Amniotic epithelial cell (primary cell): ENCODE measurements at regions not wholly inside any gene's neighbourhood (a gene's known extent, or its start where the extent isn't known, plus 50 kb on each side); places are given as distances from the start of the nearest gene placed in this dataset.

Experiments
- DNase-seq: peaks from one replicate; pipeline ENCODE4 v3.0.0-alpha.2; 2010; ENCODE audit warnings: low read depth

DNA sequence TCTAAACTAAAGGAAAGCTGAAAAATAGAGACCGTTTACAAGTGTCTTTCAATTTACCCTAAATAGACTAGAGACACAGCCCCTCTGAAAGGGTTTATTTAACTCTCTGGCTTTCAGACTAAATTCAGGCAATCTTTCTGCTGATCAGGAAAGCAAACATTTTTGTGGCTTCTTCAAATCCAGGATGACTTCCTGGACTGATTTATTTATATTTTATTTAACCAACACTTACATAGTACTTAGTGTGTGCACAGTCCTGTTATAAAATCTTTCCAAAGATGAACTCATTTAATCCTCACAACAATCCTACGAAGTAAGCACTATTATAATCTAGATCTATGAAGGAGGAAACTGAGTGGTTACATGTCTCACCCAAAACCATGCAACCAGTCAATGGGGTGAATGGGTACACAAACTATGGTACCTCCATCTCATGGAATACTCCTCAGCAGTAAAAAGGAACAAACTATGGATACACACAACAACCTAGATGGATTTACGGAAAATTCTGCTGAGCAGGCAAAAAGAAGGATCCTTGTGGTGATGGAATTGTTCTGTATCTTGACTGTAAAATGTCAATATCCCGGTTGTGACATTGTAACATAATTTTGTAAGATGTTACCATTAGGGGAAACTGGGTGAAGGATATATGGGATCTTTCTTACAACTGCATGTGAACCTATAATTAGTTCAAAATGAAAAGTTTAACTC, 64.1 kb upstream of the MAMLD1 start:
- peak; percentile 21 for DNase-seq

DNA sequence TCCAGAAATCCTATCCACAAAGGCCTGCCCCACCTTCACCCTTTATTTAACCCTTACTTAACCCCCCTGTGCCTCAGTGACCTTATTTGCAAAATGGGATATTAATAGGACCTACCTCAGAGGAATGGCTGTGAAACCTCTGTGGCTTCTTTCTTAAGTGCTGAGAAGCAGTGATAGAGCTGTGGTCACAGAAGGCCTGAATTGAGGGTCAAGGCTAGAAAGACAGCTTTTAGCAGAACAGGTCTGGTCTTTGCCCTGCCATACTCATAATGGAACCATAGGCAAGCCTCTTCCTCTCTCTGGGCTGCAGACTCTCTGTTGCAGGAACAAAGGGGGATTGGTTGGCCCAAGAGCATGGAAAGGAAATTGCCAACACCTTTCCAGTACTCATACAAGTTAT, 63.5 kb upstream of the MAMLD1 start:
- DNase-seq = no peak

DNA sequence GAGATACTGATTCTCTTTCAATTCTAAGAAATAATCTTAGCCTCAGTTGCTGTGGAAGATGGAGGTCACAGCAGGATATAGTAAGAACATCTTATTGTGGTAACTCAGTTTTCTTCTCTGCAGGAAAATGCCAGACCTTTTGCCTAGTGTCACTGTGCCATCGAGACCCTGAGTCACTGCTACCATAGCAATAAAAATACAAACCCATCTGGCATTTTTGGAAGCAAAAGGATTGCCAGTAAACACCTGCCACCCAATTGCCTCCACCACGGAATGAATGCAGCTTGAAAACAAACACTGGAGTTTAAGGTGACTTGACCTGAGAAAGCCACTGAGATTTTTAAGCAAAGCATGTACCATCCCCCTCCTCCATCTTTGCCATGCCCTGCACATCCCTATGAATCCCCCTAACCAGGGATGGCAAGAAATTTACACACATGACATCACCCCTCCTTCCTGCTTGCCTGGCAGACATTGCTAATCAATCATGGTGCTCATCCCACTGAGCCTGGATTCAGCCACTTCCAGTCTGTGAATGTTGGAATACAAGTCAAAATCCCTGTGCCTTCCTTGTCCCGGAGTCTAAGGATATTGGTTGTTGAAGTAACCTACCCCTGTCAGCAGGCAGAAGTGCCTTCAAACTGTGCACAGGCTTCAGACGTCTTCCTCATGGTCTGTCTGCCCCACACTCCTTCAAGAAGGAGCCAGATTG, 59.6 kb upstream of the MAMLD1 start:
- DNase-seq = no peak

DNA sequence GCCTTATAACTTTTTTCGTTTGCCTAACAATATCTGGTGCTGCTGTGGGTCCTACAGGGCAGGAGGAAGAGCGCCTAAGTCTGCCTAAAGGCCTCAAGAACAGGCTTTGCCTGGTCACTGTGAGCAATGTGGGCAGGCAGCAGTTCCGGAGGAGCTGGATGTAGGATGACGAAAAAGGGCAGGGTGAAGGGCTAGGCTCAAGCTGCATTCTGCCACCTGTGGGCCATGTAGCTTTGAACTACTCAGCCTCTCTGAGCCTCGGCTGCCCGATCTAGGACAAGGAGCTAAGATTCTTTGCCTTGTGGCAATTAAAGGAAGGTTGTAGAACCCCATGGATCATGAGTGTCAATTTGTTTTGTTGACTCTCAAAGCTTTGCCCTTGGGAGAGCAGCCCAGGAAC, 57.1 kb upstream of the MAMLD1 start:
- DNase-seq = no peak

DNA sequence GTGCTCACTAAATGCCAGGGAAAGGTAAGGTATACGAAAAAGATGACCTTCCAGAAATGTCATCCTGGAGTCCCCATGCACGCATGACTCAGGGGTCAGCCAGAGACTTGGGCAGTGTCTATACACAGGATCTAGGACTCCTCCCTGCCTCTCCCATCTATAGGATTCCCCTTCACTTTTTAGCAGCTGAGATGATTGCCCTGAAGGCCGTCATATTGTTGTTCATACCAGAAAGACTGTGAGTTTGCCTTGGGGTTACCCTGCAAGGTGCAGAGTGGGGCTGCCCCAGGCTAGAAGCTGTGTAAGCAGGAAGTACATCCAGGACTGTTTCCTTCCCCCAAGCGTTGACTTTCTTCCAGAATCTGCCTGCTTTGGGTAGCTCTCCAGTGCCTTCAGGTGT, 55.1 kb upstream of the MAMLD1 start:
- no peak for DNase-seq

DNA sequence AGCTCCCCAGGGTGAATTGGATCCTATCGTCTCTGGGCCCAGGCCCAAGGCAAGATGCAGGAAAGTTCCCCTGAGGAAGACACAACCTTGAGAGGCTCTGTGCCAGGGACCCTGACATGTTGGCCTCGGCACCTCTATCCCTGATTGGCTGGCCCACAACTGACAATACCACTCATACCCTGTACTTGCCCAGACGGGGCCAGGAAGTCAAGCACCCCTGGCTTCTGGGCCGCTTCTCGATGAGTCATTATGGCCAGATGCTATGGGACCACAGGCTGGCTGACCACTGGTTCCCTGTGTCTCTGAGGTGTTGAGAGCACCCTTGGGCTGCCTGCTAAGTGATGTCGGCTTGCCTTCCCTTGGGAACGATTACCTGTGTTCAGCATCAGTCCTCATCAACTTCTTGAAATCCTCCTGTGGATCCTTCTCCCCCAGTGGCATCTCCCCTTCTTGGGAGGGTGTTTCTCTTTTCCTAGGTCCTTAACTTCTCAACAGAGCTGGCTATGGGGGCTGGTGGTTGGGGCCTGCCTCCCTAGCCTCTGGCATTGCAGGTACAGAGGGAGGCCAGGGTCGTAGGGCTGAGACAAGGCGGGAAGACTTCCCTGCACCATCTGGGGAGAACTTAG, 54.5 kb upstream of the MAMLD1 start:
- no peak for DNase-seq

DNA sequence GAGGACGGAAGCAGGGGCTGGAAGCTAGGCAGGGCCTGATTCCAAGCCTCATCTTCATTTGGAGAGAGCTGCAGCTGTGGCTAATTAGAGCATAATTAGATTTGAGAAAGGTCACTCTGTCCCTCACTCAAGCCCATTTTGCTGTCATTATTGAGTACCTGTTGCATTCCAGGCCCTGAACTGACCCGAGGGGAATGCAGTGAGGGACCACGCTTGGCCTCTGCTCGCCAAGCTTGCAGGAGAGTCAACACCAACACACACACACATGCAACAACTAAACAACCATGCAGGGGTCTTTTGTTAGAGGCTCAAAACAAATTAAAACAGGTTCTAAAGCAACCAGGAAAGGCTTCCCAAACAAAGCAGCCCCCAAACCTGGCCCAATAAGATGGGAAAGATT, 52.7 kb upstream of the MAMLD1 start:
- no peak for DNase-seq

DNA sequence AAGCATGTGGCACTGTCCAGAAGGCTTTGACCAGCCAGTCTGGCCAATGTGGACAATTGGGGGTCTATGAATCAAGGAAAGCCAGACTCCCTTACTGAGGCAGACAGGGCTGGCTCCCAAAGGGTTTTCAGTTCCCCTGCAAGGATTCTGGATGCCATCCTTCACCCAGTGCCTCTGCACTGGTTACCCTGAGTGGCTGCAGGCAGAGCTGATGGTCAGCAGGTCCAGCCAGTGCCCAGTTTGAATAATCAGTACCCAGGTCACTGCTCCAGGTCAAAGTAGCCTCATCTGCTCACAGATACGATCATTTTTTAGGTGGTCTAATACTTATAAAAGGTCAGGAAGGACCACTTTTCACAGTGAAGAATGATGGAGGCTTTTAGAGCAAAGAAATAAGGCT, 52.2 kb upstream of the MAMLD1 start:
- no peak for DNase-seq

DNA sequence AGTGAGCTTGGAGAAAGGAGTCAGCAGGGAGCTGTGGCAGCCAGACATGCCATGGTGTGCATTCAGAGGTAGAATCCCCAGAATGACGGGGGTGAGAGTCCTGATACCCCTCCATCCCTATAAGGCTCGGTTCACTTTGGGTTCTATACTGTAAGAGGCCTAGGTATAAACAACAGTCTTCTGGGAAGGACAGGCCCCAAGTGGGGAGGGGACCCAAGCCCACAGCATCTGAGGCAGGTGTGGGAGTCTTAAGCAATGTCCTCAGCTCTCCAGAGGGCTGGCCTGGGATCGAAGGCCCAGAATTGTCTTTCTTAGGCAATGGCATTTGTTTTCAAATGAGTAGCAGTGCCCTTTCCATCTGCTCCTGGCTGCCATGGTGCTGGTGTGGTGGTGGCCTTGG, 50.2 kb upstream of the MAMLD1 start:
- no peak for DNase-seq
